HG03565 (cell line): ENCODE measurements at regions not wholly inside any gene's neighbourhood (a gene's known extent, or its start where the extent isn't known, plus 50 kb on each side); places are given as distances from the start of the nearest gene placed in this dataset.
"Not testable (repeated sequence)": the region's sequence is repeated elsewhere in the genome, so short reads cannot be mapped to it uniquely, and the experiment has no call there.

Experiments
- ATAC-seq: cut with Tn5 transposase; IDR thresholded peaks from one replicate; pipeline ENCODE4 v1.9.1; 2021; ENCODE audit warnings: mild to moderate bottlenecking, moderate library complexity; ENCODE audit not compliant: unreplicated experiment

DNA sequence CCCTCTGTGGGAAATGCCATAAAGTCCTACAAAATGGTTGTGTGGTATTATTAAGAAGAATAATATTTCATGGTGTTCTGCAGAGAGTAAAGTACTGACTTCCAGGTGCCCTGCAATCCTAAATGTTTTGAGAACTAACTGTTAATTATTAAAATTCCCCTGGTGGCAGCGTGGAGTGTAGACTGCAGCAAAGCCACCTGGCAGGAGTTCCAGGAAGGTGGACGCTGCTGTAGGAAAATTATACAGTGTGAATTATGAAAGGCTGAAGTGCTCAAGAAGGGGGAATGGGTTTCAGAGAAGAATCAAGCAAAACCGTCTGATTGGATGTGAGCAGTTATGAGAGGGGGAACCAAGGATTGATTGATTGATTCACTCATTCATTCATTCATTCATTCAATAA, 572.4 kb upstream of the PPP2R3A start:
- no peak for ATAC-seq

DNA sequence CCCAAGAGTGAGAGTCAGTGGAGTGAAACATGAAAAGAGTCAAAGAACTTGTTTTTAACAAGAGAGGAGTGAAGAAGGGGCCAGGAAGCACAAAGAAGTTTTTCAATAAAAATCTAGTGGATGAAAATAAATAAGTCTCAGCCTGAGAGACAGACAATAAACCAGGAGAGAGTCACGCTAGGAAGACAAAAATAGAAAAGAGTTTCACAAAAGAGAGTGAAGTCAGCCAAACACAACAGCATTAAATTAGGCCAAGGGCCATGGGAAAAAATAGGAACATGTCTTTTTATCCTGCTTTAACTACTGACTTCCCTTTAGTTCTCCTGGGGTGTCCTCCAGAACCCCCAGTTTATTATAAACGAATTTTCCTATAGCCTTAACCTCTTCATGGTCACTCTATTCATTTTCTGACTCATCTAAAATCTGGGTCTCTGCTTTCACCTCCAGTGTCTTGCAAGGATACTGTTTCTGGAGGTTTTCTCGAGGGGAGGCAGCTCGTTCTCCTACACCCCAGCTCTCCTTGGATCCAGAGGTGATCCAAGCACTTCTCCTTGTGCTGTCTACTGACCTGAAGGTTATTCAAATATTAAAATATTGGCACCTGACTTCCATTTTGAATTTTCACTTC, 571.5 kb upstream of the PPP2R3A start:
- no peak for ATAC-seq

DNA sequence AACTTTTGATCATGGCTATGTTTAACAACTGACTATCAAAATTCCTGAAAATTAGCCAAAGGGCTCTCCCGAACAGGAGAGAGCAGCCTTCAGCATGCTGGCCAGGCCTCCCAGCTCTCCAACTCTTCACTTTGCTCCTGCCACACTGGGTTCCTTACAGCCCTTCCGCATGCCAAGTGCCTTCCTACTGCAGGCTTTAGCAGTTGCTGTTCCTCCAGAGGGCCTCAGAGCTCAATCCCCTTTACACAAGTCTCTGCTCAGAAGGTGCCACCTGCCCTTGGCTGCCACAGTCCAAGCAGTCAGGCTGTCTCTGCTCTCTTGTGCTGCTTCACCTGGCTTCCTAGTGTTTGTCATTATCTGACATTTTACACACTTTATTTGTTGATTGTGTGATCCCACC, 553.1 kb upstream of the PPP2R3A start:
- no peak for ATAC-seq

DNA sequence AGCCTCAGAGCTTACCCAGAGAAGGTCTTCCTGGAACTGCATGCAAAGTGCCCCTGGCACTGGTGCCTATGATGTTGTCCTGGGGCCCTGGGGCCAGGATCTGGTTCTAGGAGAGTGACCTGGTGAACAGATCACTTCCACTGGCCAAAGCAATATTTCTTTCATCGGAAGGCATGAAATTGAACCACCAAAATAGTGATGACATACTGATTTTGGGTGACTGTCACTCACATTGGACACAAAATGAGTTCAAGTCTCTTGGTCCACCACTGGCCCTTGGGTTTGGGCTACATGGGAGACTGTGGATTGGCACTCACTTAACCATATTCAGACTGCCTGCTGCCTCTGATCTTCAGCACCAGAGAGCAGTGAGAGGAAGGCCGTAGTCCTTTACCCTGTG, 549.3 kb upstream of the PPP2R3A start:
- ATAC-seq = no peak

DNA sequence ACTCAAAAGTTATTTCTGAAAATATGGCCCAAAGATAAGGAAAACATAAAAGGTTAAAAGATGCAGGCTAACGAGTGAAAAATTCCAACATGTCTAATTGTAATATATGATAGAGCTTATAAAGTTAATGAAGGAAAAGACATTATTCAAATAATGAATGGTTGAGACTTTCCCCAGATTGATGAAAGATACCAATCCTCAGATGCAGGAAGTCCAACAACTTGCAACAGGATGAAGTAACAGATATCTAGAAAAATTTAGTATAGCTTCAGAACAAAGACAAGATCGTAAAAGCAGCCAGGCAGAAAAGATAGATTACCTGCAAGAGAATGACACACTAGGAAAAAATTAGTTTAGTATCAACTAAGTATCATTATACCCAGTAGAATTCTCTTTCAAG, 546.4 kb upstream of the PPP2R3A start:
- ATAC-seq = no peak

DNA sequence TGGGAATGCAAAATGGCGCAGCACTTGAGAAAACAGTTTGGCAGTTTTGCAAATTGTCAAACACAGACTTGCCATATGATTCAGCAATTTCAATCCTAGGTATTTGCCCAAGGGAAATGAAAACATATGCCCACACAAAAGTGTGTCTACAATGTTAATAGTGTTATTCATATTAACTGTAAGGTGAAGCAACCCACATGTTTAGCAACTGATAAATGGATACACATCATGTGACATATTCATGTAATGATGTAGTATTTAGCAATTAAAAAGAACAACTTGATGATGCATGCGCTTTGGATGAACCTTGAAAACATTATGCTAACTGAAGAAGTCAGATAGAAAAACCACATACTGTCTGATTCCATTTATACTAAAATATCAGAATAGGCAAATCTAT, 539.0 kb upstream of the PPP2R3A start:
- ATAC-seq = no peak

DNA sequence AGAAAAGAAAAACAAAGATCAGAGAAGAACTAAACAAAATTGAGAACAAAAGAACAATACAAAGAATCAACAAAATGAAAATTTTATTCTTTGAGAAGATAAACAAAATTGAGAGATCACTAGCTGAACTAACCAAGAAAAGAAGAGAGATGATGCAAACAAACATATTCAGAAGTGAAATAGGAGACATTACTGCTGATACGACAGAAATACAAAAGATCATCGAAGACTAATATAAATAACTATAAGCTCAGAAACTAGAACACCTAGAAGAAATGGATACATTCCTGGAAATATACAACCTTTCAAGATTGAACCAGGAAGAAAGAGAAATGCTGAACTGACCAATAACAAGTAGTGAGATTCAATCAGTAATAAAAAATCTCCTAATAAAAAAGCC, 533.1 kb upstream of the PPP2R3A start:
- no peak for ATAC-seq

DNA sequence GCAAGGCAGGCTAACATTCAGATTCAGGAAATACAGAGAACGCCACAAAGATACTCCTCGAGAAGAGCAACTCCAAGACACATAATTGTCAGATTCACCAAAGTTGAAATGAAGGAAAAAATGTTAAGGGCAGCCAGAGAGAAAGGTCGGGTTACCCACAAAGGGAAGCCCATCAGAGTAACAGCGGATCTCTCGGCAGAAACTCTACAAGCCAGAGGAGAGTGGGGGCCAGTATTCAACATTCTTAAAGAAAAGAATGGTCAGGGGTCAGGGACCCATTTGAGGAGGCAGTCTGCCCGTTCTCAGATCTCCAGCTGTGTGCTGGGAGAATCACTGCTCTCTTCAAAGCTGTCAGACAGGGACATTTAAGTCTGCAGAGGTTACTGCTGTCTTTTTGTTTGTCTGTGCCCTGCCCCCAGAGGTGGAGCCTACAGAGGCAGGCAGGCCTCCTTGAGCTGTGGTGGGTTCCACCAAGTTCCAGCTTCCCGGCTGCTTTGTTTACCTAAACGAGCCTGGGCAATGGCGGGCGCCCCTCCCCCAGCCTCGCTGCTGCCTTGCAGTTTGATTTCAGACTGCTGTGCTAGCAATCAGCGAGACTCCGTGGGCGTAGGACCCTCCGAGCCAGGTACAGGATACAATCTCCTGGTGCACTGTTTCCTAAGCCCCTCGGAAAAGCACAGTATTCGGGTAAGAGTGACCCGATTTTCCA, 526.5 kb upstream of the PPP2R3A start:
- ATAC-seq = not testable (repeated sequence)

DNA sequence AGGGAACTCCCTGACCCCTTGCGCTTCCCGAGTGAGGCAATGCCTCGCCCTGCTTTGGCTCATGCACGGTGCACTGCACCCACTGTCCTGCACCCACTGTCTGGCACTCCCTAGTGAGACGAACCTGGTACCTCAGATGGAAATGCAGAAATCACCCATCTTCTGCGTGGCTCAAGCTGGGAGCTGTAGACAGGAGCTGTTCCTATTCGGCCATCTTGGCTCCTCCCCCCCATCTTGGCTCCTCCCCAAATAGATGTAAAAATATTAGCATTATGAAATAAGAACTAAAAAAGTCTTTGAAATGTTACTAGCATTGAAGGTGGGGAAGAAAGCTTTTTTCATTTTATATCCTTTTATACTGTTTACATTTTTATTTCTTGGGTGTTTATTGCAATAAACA, 525.9 kb upstream of the PPP2R3A start:
- ATAC-seq = not testable (repeated sequence)

DNA sequence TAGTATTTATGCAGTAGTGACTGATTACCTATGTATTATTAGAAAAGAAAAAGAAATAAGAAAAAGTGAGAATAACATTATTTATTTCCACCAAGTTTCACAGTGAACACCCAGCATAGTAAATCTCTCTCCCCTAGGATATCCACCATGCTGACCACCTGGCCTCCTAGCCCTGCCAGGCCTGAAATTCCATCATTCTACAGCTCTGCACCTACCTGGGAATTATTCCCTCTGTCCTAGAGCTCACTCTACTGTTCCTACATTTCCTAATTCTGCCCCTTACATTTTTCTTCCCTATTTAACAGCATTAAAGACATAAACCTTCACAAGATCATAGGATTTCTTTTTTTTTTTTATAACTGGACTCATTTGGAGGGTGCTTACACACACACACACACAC, 525.3 kb upstream of the PPP2R3A start:
- no peak for ATAC-seq

DNA sequence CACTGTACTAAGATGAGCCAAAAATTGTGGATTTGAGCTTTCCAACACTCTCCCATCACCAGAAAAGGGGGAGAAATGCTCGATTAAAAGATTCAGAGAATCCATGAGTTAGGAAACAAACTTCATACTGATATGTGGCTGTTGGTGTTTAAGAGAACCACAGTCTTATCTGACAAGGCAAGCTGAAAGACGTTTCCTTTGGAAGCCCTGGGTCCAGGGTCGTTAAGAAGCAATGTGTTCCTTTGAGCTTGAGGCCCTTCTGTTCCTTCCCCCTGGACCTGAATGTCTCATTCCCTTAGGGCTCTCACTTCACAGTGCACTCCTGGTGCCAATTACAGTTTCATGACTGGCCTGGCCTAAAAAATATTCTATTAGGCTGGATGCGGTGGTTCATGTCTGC, 524.8 kb upstream of the PPP2R3A start:
- no peak for ATAC-seq

DNA sequence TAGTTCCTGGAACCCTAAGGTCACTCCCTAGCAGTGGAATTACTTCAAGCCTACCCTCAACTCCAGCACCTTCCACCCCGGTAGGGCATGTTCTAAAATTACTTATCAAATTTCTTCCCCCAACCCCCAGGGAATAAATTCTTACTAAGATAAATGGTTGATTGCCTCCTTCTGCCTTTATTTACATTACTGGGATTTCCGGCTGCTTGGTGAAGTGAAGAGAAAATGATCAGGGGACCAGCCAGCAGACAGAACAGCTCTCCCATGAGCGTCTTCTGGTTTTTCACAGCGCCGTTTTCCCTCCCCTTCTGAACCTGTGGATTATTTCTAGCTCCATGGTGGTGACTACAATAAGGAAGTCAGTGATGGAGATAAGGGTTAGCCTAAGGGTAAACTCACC, 521.5 kb upstream of the PPP2R3A start:
- ATAC-seq = no peak

DNA sequence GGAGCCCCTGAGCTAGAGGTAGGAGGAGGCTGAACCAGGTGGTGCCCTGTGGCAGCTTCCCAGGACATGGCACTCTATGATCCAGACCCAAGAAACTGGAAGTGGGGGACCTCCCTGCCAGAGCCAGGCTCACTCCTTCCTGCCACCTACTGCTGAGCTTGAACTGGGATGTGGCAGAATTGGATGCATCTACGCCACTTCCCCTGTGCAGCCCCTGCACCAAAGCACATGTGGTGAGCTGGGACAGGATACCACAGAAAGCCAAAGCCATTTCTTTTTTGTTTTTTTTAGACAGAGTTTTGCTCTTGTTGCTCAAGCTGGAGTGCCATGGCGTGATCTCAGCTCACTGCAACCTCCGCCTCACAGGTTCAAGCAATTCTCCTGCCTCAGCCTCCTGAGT, 518.0 kb upstream of the PPP2R3A start:
- ATAC-seq = no peak

DNA sequence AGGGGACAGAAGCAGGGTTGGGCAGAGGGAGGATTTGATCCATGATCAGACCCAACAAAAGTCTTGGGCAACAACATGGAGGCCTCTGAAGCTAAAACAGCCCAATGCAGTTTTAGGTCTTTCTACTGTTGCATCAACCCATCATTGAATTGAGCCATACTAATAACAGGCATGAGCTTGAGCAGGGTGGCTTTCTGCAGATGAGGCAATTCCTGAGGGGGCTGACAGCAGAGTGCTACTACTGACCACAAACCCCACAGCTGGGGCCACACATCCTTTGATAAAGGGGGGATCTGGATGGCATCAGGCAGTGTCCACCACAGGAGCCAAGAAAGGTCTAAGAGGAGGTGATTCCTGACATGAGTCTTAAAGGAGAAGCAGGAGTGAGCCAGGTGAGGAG, 517.0 kb upstream of the PPP2R3A start:
- ATAC-seq = no peak

DNA sequence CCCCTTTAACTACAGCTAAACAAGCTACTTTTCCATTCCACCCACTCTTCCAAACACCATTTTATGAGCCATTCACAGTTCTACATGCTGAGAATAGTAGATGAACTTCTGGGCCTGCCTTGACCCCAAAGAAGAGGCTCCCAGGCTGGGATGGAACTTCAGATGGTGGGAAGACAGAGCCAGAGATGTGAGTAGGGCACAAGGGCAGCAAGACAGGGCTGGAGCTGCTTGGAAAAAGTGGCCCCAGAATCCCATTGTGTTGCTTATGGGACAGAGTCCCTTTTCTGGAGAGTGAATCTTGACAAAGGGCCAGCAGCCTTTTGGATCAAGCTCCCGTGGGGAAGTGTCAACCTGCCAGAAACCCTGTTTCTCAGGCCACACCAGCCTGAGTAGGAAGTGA, 516.5 kb upstream of the PPP2R3A start:
- no peak for ATAC-seq

DNA sequence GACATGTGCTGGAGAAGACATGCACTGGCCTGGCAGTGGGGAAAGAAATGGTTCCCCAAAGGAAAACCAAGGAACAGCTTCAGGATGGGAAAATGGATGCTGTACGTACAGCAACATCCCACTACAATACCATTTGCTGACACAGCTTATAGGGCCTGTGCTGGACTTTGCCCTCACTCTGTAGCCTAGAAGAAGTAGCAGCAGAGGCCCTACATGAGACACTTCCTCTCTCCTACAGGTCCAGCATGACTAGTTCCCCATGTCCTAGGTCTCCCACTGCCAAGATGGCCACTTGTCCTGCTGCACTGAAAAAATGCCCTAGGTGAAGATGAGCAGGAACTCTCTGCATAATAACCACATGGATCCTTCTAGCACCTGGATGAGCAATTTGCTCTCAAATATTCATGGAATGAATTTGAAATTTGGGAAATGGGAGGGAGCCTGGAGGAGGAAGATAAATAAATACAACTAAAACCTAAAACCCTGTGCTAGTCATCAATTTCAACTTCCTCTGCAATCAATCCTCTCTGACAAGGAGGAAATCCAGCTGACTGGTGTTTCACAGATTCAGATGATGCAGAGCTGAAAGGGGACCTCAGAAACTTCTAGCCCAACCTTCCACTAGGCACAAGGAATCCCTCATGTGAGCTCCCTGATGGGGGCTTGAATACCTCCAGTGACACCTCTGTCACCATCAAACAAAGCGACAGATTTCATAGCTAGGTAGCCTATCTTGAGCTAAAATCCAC, 514.3 kb upstream of the PPP2R3A start:
- no peak for ATAC-seq

DNA sequence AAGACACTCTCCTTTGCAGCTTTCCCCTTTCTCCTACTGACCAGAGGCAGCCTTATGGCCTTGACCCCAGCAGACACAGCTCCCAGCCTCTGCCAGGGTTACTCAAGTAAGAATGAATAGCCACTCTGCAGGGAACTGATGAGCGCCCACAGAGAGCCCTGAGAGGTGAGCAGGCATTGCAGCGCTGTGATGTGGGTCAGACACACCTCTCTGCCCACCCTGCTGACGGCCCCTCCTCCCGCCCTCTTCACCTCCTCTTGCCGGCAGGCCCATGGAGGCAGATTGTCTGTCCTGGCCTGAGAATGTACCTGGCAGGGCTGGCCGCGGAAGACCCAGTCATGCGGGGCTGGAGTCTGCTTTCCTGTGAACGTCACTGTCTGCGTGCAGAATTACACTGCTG, 512.6 kb upstream of the PPP2R3A start:
- ATAC-seq = no peak

DNA sequence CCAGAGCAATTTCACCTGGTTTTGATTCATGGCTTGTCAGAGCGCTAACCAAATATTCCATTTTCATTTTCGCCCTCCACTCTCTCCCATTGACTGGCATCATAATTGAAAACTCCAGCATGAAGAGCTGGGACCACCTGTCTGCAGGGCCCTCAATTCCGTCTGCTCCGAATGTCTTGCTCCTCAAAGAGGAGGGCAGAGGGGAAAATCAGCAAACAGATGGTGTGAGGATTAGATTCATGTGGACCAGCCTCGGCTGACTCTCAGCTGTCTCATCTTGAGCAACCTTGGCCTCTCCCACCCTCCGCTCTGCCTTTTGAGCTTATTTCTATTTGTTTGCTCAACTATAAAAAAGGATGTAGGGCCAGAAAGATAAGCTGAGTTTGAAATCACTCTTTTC, 512.2 kb upstream of the PPP2R3A start:
- no peak for ATAC-seq

DNA sequence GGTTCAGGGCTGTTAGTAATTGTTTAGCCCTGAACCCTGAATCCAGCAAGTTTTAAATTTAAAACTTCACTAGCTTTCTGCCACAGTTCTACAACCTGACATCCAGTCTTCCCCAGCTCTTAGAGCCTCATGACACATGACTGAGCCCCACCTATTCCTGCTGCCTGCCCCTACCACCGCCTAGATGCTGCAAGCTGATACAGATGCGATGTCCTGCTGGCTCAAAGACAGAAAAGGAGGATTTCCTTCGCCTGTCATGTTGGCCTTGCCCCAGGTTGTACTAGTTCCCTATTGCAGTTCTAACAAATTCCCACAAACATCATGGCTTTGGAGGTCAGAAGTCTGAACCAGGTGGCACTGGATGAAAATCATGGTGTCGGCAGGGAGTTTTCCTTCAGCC, 510.6 kb upstream of the PPP2R3A start:
- no peak for ATAC-seq

DNA sequence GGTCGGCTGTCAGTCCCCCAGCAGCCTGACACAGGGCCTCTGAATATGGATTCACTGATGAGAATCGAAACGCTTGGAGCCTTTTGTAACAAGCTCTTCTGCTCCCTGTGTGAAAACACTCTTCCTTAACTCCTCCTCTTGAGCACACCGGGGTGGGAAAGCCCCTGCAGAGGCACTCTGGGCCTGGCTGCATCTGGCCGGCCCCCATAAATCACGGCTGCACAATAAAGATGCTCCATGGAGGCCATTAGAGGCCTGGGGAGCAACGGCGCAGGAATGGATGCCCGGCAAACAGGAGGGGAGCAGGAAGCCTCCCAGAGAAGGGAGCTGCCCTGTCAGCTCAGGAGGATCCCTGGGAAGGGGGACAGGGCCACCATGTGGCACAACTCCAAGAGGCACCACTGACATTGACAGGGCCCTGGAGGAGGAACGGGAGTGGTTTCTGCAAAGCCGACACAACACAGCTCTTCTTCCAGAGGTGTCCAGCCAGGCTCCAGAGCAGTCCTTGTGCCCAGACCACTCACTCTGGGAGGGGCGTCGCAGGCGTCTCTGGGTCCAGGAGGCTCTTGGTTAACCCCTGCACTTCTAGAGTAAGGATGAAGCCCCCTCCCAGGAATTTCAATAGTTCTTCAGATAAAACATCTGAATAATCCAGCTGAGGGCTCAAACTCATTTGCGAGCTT, 509.3 kb upstream of the PPP2R3A start:
- no peak for ATAC-seq

DNA sequence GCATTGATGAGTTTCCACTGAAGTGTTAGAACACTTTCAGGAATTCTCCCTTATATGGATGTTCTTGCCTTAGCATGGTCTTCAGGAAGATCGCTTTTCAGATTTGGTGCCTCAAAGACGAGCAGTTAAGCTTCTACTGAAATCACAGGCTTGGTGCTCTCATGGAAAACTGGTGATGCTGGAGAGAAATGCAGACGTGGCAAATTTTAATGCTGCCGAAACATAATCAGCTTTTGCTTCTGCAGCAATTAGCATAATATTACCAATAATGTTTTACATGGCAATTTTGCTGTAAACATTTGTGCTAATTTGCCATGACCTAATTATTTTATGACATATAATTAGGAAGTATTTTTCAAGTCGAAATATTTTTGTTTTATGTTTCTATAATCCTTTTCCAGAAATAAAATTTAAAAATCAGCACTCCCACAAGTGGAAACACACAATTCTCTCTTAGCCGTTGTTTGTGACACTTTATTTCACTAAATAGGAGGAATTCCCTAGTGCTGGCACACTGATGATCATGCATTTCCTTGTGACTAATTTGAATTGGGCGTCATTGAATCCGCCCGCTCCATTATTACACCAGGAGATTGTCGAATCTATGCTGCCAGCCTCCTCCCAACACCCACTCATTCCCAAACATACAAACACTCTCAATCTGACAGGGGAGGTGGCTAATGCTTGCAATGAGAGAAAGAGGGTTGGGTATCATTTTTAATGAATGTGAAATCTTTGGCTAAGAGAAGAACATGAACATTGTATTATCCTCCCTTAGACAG, 506.8 kb upstream of the PPP2R3A start:
- no peak for ATAC-seq
